NCI-H226 (cell line): ENCODE measurements at regions not wholly inside any gene's neighbourhood (a gene's known extent, or its start where the extent isn't known, plus 50 kb on each side); places are given as distances from the start of the nearest gene placed in this dataset.

Source experiments
- DNase-seq: peaks from one replicate; pipeline ENCODE4 v3.0.0-alpha.2; 2015

- DNase-seq, result no peak
These were observed 586.4 kb downstream of the TLE4 start for GRCh38 chr9:80158131-80158530.

- DNase-seq, result no peak
These were observed 585.8 kb downstream of the TLE4 start for GRCh38 chr9:80157561-80157983.

GRCh38 chr9:80156756-80157472 lies 585.1 kb downstream of the TLE4 start:
- no peak for DNase-seq

- no peak for DNase-seq
These were observed 584.5 kb downstream of the TLE4 start for GRCh38 chr9:80156262-80156661.

GRCh38 chr9:80147866-80148265 lies 576.1 kb downstream of the TLE4 start:
- DNase-seq, result no peak

GRCh38 chr9:80146466-80146865 lies 574.7 kb downstream of the TLE4 start:
- DNase-seq, result no peak

- no peak for DNase-seq
These were observed 573.1 kb downstream of the TLE4 start for GRCh38 chr9:80144856-80145255.

- DNase-seq, result peak; percentile 11
These were observed 572.6 kb downstream of the TLE4 start for GRCh38 chr9:80144406-80144805.

GRCh38 chr9:80143899-80144298 lies 572.1 kb downstream of the TLE4 start:
- DNase-seq, result no peak

GRCh38 chr9:80134487-80134886 lies 562.7 kb downstream of the TLE4 start:
- DNase-seq, result no peak

GRCh38 chr9:80131627-80132026 lies 559.9 kb downstream of the TLE4 start:
- DNase-seq, result no peak

- no peak for DNase-seq
These were observed 556.2 kb downstream of the TLE4 start for GRCh38 chr9:80127920-80128319.

- DNase-seq, result no peak
These were observed 554.0 kb downstream of the TLE4 start for GRCh38 chr9:80125731-80126264.

GRCh38 chr9:80117031-80117430 lies 545.3 kb downstream of the TLE4 start:
- no peak for DNase-seq

- no peak for DNase-seq
These were observed 542.5 kb downstream of the TLE4 start for GRCh38 chr9:80114241-80114640.

GRCh38 chr9:80107931-80108660 lies 536.3 kb downstream of the TLE4 start:
- DNase-seq, result no peak

GRCh38 chr9:80097476-80097875 lies 525.7 kb downstream of the TLE4 start:
- DNase-seq, result no peak

GRCh38 chr9:80094176-80094771 lies 522.5 kb downstream of the TLE4 start:
- no peak for DNase-seq

GRCh38 chr9:80093695-80094094 lies 521.9 kb downstream of the TLE4 start:
- DNase-seq, result no peak

- no peak for DNase-seq
These were observed 519.8 kb downstream of the TLE4 start for GRCh38 chr9:80091526-80091925.

GRCh38 chr9:80090317-80090716 lies 518.6 kb downstream of the TLE4 start:
- DNase-seq, result no peak

- no peak for DNase-seq
These were observed 515.1 kb downstream of the TLE4 start for GRCh38 chr9:80086822-80087345.

GRCh38 chr9:80086386-80086785 lies 514.6 kb downstream of the TLE4 start:
- DNase-seq, result no peak

GRCh38 chr9:80085668-80086067 lies 513.9 kb downstream of the TLE4 start:
- DNase-seq, result no peak
